ENCODE measurements at regions not wholly inside any gene's neighbourhood (a gene's known extent, or its start where the extent isn't known, plus 50 kb on each side); places are given as distances from the start of the nearest gene placed in this dataset.

DNA sequence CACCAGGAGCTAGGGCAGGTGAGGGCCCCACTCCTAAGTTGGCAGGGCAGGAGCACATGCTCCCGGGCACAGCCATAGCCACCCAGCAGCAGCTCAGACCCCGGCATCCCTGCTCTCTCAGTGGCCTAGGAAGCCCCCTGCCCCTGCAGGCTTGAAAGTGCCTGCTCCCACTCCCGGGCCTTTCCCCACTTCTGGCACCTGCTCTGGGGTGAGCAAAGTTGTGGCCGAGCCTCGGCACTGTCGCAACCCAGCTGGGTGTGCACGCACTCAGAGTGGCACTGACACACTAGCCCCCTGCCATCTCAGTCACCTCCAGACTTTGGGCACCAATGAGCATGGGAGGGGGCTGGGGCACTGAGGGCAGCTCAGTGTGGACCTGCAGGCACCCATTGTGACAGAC, 60.8 kb upstream of the CDKN2AIP start:
- TF ChIP-seq, protein P1, sequence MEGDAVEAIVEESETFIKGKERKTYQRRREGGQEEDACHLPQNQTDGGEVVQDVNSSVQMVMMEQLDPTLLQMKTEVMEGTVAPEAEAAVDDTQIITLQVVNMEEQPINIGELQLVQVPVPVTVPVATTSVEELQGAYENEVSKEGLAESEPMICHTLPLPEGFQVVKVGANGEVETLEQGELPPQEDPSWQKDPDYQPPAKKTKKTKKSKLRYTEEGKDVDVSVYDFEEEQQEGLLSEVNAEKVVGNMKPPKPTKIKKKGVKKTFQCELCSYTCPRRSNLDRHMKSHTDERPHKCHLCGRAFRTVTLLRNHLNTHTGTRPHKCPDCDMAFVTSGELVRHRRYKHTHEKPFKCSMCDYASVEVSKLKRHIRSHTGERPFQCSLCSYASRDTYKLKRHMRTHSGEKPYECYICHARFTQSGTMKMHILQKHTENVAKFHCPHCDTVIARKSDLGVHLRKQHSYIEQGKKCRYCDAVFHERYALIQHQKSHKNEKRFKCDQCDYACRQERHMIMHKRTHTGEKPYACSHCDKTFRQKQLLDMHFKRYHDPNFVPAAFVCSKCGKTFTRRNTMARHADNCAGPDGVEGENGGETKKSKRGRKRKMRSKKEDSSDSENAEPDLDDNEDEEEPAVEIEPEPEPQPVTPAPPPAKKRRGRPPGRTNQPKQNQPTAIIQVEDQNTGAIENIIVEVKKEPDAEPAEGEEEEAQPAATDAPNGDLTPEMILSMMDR (IDR thresholded peaks at IDR 0.05): no peak
- TF ChIP-seq EZH2phosphoT487 (IDR thresholded peaks at IDR 0.05) (no peak), EZH2 (IDR thresholded peaks at IDR 0.05) (no peak)

Measured in neural progenitor cell (in vitro differentiated cells).